ENCODE measurements at regions not wholly inside any gene's neighbourhood (a gene's known extent, or its start where the extent isn't known, plus 50 kb on each side); places are given as distances from the start of the nearest gene placed in this dataset.
"Not testable (repeated sequence)": the region's sequence is repeated elsewhere in the genome, so short reads cannot be mapped to it uniquely, and the experiment has no call there.

GRCh38 chr1:98181036-98181764, 260.4 kb upstream of the DPYD start:
- DNase-seq, result no peak

- DNase-seq, result no peak
These were observed 258.4 kb upstream of the DPYD start for GRCh38 chr1:98179151-98179773.

DNA sequence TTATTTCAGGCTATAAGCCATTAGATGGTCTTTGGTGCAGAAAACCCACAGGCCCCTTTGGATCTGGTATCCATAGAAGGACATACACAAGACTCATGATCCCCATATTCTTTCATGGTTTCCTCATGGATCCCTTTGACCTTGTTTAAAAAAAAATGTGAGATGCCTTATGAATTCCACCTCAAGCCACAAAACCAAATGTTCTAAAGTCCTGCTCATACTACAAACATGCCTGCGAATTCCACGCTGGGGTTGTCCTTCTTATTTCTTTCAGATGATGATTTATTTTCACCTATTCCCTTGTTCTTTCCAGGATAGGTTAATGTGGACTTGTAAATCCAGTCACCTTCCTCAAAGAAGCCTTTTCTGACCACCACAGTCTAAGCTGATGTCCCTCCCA, 256.9 kb upstream of the DPYD start:
- DNase-seq, result no peak

- DNase-seq, result no peak
These were observed 256.1 kb upstream of the DPYD start for GRCh38 chr1:98176936-98177335.

- DNase-seq, result no peak
These were observed 255.6 kb upstream of the DPYD start for GRCh38 chr1:98176414-98176813.

GRCh38 chr1:98172578-98172977, 251.7 kb upstream of the DPYD start:
- no peak for DNase-seq

DNA sequence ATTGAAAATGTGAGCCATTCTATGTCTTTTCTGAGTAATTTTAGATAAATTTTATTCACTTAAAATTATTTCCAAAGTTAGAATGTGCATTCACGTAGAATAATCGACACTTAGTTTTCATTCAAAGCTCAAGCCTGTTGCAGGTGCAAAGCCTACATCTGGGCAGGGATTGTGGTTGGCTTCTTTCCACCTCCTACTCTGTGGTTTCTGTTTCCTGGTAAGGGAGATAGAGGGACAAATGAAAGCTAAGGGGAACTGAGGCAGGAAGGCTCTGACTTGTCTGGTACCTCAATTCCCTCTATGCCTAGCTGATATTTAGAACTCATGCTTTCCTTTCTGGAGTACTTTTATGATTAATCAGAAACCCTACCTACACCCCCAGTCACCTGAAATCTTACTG, 251.2 kb upstream of the DPYD start:
- DNase-seq, result no peak

DNA sequence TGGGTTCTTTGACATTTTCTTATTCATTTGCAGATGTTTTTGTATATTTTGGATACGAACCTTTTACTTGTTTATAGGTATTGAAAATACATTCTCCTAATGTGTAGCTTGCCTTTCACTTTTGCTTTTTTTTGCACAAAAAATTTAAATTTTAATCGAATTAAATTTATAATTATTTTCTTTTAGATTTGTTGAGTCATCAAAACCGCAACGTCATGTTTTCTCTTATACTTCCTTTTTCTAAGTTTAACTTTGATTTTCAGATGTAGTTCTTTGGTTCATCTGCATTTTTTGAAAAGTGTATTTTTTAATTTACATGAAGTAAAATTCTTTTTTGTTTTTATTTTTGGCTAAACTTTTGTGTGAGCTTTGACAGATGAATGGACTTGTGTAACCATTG, 243.7 kb upstream of the DPYD start:
- DNase-seq, result no peak

DNA sequence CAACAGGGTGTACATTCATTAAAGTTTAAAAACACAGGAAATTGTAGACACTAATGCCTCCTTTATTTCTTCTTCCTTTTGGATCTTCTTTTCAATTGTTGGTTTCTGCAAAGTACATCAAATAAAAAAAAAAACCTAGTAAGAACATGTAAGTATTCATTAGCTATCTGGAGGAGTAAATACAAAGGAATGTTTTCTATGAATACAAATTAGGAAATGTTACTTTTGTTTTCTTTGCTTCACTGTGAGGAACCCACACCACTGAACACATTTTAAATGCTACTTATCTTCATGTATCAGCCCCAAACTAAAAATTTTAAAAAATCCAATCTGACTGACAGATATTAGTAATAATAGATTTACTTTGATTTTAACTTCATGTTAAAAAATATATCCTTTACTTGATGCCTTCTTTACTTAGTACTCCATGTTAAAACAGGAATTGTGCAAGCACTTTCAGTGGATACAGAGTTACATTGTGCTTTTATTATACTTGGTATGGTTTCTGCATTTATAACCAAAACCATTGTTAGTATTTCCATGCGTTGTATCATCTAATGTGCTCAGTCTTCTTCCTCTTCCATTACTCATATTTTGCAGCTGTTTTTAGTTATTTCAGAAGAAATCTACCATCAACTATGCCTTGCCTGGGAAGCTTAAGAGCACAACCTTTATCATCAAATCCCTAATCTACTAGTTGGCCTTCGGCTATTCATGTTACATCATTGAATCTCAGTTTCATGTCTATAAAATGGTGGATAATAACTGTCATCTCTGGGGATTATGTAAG, 236.9 kb upstream of the DPYD start:
- DNase-seq, result no peak

- no peak for DNase-seq
These were observed 226.4 kb upstream of the DPYD start for GRCh38 chr1:98147280-98147679.

- no peak for DNase-seq
These were observed 224.8 kb upstream of the DPYD start for GRCh38 chr1:98145655-98146054.

- no peak for DNase-seq
These were observed 222.6 kb upstream of the DPYD start for GRCh38 chr1:98143403-98143802.

DNA sequence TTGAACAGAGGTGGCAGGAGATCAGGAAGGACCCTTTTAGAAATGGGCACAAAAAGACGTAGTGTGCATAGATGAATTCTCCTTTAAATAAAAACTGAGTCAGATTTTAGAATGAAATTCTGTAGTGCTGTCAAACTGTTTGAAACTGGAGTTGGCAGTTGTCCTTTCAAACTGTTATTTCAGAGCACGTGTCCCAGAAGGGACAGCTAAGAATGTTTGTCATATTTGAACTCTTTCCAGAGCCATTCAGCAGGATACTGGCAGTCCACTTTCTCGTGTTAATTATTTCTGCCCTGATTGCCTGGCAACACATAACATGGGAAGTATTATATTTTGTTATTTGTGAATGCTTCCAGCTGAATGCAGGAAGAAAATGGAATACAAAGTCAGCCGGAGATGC, 212.3 kb upstream of the DPYD start:
- DNase-seq, result no peak

- DNase-seq, result no peak
These were observed 209.6 kb upstream of the DPYD start for GRCh38 chr1:98130408-98130807.

GRCh38 chr1:98129491-98129890, 208.7 kb upstream of the DPYD start:
- DNase-seq, result no peak

GRCh38 chr1:98126740-98127139, 205.9 kb upstream of the DPYD start:
- no peak for DNase-seq

GRCh38 chr1:98121646-98122045, 200.8 kb upstream of the DPYD start:
- no peak for DNase-seq

- DNase-seq, result no peak
These were observed 199.0 kb upstream of the DPYD start for GRCh38 chr1:98119796-98120195.

DNA sequence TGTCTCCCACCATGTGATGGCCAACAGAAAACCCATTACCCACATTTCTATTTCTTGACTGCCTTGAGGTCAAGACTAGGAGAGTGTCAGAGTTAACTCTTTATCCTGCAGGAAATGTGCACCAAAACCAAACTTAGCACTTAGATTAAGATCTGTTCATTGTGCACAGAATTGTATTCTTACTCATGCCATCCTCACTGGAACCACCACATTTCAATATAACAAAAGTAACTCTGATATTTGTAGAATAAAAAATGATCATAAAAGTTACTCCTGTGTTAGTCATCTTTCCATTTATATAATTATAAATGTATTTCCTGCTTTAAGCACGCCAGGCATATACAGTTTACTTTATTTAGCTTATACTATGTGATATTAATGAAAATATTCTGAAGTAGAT, 193.0 kb upstream of the DPYD start:
- DNase-seq, result no peak

- DNase-seq, result no peak
These were observed 191.8 kb upstream of the DPYD start for GRCh38 chr1:98112626-98113025.

GRCh38 chr1:98110674-98111073, 189.8 kb upstream of the DPYD start:
- DNase-seq, result no peak

- DNase-seq, result not testable (repeated sequence)
These were observed 187.5 kb upstream of the DPYD start for GRCh38 chr1:98108378-98108777.

GRCh38 chr1:98107256-98107655, 186.4 kb upstream of the DPYD start:
- DNase-seq, result no peak

- DNase-seq, result no peak
These were observed 183.5 kb upstream of the DPYD start for GRCh38 chr1:98104289-98104688.

Measured in CD4-positive, alpha-beta T cell treated with Interleukin-10 for 1 hour (primary cell).